ENCODE measurements at regions not wholly inside any gene's neighbourhood (a gene's known extent, or its start where the extent isn't known, plus 50 kb on each side); places are given as distances from the start of the nearest gene placed in this dataset.

GRCh38 chr5:77948476-77948875 is 172.3 kb upstream of the TBCA start:
- Histone ChIP-seq H3K9me3 (ENCODE audit: control insufficient read depth, insufficient read depth, low read length) (no peaks in the 10 kb centered on the region), H3K27me3 (ENCODE audit: control insufficient read depth, insufficient read depth, low read length) (peaks cover 20% of the 10 kb centered on the region; the same call in 1 of the 2 replicates), H3K27ac (ENCODE audit: low read depth, low read length) (no peak overlapping the region), H3K4me1 (ENCODE audit: control insufficient read depth, insufficient read depth, low read length) (no peaks in the 10 kb centered on the region), H3K36me3 (ENCODE audit: control insufficient read depth, insufficient read depth, low read length) (no peaks in the 10 kb centered on the region), H3K9ac (ENCODE audit: low read depth, low read length) (no peak overlapping the region), H3K4me3 (ENCODE audit: low read depth, low read length) (no peak overlapping the region)

- H3K27me3 ChIP-seq (ENCODE audit: control insufficient read depth, insufficient read depth, low read length) = peaks cover 12% of the 10 kb centered on the region; the same call in 1 of the 2 replicates
- no peaks in the 10 kb centered on the region for H3K9me3 ChIP-seq (ENCODE audit: control insufficient read depth, insufficient read depth, low read length)
- H3K36me3 ChIP-seq (ENCODE audit: control insufficient read depth, insufficient read depth, low read length) = no peaks in the 10 kb centered on the region
- H3K9ac ChIP-seq (ENCODE audit: low read depth, low read length) = no peak overlapping the region
- no peak overlapping the region for H3K27ac ChIP-seq (ENCODE audit: low read depth, low read length)
- H3K4me1 ChIP-seq (ENCODE audit: control insufficient read depth, insufficient read depth, low read length) = no peaks in the 10 kb centered on the region
- H3K4me3 ChIP-seq (ENCODE audit: low read depth, low read length) = no peak overlapping the region
These were observed 170.9 kb upstream of the TBCA start for GRCh38 chr5:77947041-77947428.

GRCh38 chr5:77946381-77947040 is 170.4 kb upstream of the TBCA start:
- Histone ChIP-seq H3K27ac (ENCODE audit: low read depth, low read length) (no peak overlapping the region), H3K9me3 (ENCODE audit: control insufficient read depth, insufficient read depth, low read length) (no peaks in the 10 kb centered on the region), H3K4me1 (ENCODE audit: control insufficient read depth, insufficient read depth, low read length) (no peaks in the 10 kb centered on the region), H3K27me3 (ENCODE audit: control insufficient read depth, insufficient read depth, low read length) (peaks cover 7% of the 10 kb centered on the region; the same call in 1 of the 2 replicates), H3K9ac (ENCODE audit: low read depth, low read length) (no peak overlapping the region), H3K36me3 (ENCODE audit: control insufficient read depth, insufficient read depth, low read length) (no peaks in the 10 kb centered on the region), H3K4me3 (ENCODE audit: low read depth, low read length) (no peak overlapping the region)

DNA sequence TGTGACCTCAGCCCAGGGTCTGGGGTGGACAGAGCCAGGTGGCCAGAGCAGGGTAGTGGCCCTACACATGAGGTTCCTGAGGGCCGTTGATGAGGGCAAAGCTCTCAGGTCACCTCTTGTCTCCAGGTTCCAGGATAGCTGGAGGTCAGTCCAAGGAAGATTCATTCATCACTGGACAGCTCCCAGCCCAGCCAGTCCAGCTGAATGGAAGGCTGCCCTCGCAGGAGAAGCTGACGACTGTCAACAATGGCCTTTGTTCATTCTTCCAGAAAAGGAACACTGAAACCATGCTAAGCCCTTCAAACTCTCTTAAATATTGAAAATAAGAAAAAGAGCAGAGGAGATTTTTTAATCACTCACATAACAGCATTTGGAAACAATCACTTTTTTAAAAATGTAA is 169.7 kb upstream of the TBCA start:
- no peak overlapping the region for H3K27ac ChIP-seq (ENCODE audit: low read depth, low read length)

GRCh38 chr5:77944757-77945340 is 168.7 kb upstream of the TBCA start:
- peaks cover 5% of the 10 kb centered on the region; the same call in 1 of the 2 replicates for H3K27me3 ChIP-seq (ENCODE audit: control insufficient read depth, insufficient read depth, low read length)
- no peaks in the 10 kb centered on the region for H3K4me1 ChIP-seq (ENCODE audit: control insufficient read depth, insufficient read depth, low read length)
- H3K4me3 ChIP-seq (ENCODE audit: low read depth, low read length) = no peak overlapping the region
- H3K36me3 ChIP-seq (ENCODE audit: control insufficient read depth, insufficient read depth, low read length) = no peaks in the 10 kb centered on the region
- H3K9ac ChIP-seq (ENCODE audit: low read depth, low read length) = no peak overlapping the region
- no peak overlapping the region for H3K27ac ChIP-seq (ENCODE audit: low read depth, low read length)
- no peaks in the 10 kb centered on the region for H3K9me3 ChIP-seq (ENCODE audit: control insufficient read depth, insufficient read depth, low read length)

More for the DNA sequence above, 169.7 kb upstream of the TBCA start:
- Histone ChIP-seq H3K4me1 (ENCODE audit: control insufficient read depth, insufficient read depth, low read length) (no peaks in the 10 kb centered on the region), H3K4me3 (ENCODE audit: low read depth, low read length) (no peak overlapping the region), H3K27me3 (ENCODE audit: control insufficient read depth, insufficient read depth, low read length) (peaks cover 5% of the 10 kb centered on the region; the same call in 1 of the 2 replicates), H3K9me3 (ENCODE audit: control insufficient read depth, insufficient read depth, low read length) (no peaks in the 10 kb centered on the region), H3K9ac (ENCODE audit: low read depth, low read length) (no peak overlapping the region), H3K36me3 (ENCODE audit: control insufficient read depth, insufficient read depth, low read length) (no peaks in the 10 kb centered on the region)

DNA sequence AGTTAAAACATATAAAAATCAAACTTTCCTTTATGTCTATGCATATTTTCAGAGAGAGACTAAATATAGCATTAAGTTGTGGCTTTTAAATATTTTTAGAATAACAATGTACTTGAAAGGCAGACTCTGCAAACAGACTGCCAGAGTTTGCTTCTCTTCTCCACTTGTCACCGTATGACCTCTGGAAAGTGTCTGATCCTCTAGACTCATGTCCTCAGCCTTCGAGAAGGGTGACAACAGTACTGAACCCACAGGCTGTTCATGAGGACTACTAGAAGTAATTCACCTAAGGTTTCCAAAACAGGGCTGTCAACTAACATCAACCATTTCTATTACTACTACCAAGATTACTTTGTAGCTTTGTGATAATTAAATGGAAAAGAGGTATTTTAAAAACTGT is 167.7 kb upstream of the TBCA start:
- no peaks in the 10 kb centered on the region; the same call in 1 of the 2 replicates for H3K27me3 ChIP-seq (ENCODE audit: control insufficient read depth, insufficient read depth, low read length)
- H3K4me1 ChIP-seq (ENCODE audit: control insufficient read depth, insufficient read depth, low read length) = no peaks in the 10 kb centered on the region
- no peaks in the 10 kb centered on the region for H3K36me3 ChIP-seq (ENCODE audit: control insufficient read depth, insufficient read depth, low read length)
- H3K4me3 ChIP-seq (ENCODE audit: low read depth, low read length) = no peak overlapping the region
- H3K9ac ChIP-seq (ENCODE audit: low read depth, low read length) = no peak overlapping the region
- H3K27ac ChIP-seq (ENCODE audit: low read depth, low read length) = no peak overlapping the region
- no peaks in the 10 kb centered on the region for H3K9me3 ChIP-seq (ENCODE audit: control insufficient read depth, insufficient read depth, low read length)

- Histone ChIP-seq H3K4me3 (ENCODE audit: low read depth, low read length) (no peak overlapping the region), H3K9ac (ENCODE audit: low read depth, low read length) (no peak overlapping the region), H3K27ac (ENCODE audit: low read depth, low read length) (no peak overlapping the region), H3K27me3 (ENCODE audit: control insufficient read depth, insufficient read depth, low read length) (no peaks in the 10 kb centered on the region; the same call in 1 of the 2 replicates), H3K36me3 (ENCODE audit: control insufficient read depth, insufficient read depth, low read length) (no peaks in the 10 kb centered on the region), H3K4me1 (ENCODE audit: control insufficient read depth, insufficient read depth, low read length) (no peaks in the 10 kb centered on the region), H3K9me3 (ENCODE audit: control insufficient read depth, insufficient read depth, low read length) (no peaks in the 10 kb centered on the region)
These were observed 166.6 kb upstream of the TBCA start for GRCh38 chr5:77942578-77943239.

GRCh38 chr5:77937015-77937908 is 161.1 kb upstream of the TBCA start:
- Histone ChIP-seq H3K4me1 (ENCODE audit: control insufficient read depth, insufficient read depth, low read length) (no peaks in the 10 kb centered on the region), H3K36me3 (ENCODE audit: control insufficient read depth, insufficient read depth, low read length) (no peaks in the 10 kb centered on the region), H3K4me3 (ENCODE audit: low read depth, low read length) (no peak overlapping the region), H3K27me3 (ENCODE audit: control insufficient read depth, insufficient read depth, low read length) (no peaks in the 10 kb centered on the region), H3K9ac (ENCODE audit: low read depth, low read length) (no peak overlapping the region), H3K27ac (ENCODE audit: low read depth, low read length) (no peak overlapping the region), H3K9me3 (ENCODE audit: control insufficient read depth, insufficient read depth, low read length) (no peaks in the 10 kb centered on the region)

DNA sequence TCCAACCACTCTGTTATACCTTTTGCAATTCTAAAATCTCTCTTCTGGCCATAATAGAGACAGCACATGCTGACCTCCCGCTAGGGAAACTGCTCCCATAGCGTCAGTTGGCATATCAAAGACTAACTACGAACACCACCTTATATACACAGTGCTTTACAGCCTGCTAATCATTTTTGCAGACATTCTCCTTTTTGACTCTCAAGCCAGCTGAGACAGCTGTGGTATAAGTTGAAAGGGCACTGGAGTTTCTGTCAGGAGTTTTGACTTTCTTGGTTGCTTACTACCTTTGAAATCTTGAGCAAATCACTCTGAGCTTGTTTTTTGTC is 160.2 kb upstream of the TBCA start:
- Histone ChIP-seq H3K9ac (ENCODE audit: low read depth, low read length) (no peak overlapping the region), H3K27ac (ENCODE audit: low read depth, low read length) (no peak overlapping the region), H3K36me3 (ENCODE audit: control insufficient read depth, insufficient read depth, low read length) (no peaks in the 10 kb centered on the region), H3K4me3 (ENCODE audit: low read depth, low read length) (no peak overlapping the region), H3K4me1 (ENCODE audit: control insufficient read depth, insufficient read depth, low read length) (no peaks in the 10 kb centered on the region), H3K27me3 (ENCODE audit: control insufficient read depth, insufficient read depth, low read length) (no peaks in the 10 kb centered on the region), H3K9me3 (ENCODE audit: control insufficient read depth, insufficient read depth, low read length) (no peaks in the 10 kb centered on the region)

GRCh38 chr5:77935506-77936364 is 159.6 kb upstream of the TBCA start:
- H3K4me3 ChIP-seq (ENCODE audit: low read depth, low read length) = no peak overlapping the region
- no peaks in the 10 kb centered on the region for H3K4me1 ChIP-seq (ENCODE audit: control insufficient read depth, insufficient read depth, low read length)
- H3K9ac ChIP-seq (ENCODE audit: low read depth, low read length) = no peak overlapping the region
- no peaks in the 10 kb centered on the region for H3K27me3 ChIP-seq (ENCODE audit: control insufficient read depth, insufficient read depth, low read length)
- no peaks in the 10 kb centered on the region for H3K9me3 ChIP-seq (ENCODE audit: control insufficient read depth, insufficient read depth, low read length)
- H3K36me3 ChIP-seq (ENCODE audit: control insufficient read depth, insufficient read depth, low read length) = no peaks in the 10 kb centered on the region
- H3K27ac ChIP-seq (ENCODE audit: low read depth, low read length) = no peak overlapping the region
